Keratinocyte (primary cell): ENCODE measurements at regions not wholly inside any gene's neighbourhood (a gene's known extent, or its start where the extent isn't known, plus 50 kb on each side); places are given as distances from the start of the nearest gene placed in this dataset.

Experiments
- EZH2 ChIP-seq: IDR thresholded peaks from one replicate; pipeline ENCODE4 v1.6.1; 2012; ENCODE audit warnings: inconsistent platforms, mild to moderate bottlenecking, low read length, moderate library complexity
- TF ChIP-seq, protein P1 (sequence below), 3 experiments: IDR thresholded peaks in 1 of 3; conservative IDR thresholded peaks in 1 of 3; optimal IDR thresholded peaks in 1 of 3; 2 replicates in 2 of 3; 3 replicates in 1 of 3; pipeline versions ENCODE3 to v1.5.1; 2011; ENCODE audit warnings: low read length in 3 of 3, mild to moderate bottlenecking in 3 of 3, moderate library complexity in 2 of 3, control low read depth in 1 of 3, inconsistent platforms in 1 of 3; ENCODE audit not compliant: insufficient read depth in 2 of 3; ENCODE audit errors: extremely low read depth in 1 of 3

DNA sequence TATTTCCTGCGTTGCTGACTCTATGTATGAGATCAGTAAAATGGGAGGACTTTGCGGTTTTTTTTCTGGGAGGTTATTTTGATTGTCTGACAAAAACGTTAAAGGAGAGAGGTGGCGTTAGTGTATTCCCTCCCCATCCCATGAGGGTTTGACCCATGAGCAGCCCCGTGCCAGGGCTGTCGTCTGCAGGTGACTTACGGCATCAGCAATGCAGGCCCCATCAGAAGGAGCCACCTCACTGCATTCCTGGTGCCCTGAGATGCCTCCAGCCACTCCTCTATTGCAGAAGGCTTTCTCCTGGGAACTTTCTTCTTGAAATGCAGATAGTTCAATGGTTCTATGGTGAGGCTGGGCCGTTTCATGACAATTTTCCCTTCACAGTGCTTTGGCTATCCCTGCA is 149.3 kb downstream of the TTLL2 start:
- TF ChIP-seq, protein P1, sequence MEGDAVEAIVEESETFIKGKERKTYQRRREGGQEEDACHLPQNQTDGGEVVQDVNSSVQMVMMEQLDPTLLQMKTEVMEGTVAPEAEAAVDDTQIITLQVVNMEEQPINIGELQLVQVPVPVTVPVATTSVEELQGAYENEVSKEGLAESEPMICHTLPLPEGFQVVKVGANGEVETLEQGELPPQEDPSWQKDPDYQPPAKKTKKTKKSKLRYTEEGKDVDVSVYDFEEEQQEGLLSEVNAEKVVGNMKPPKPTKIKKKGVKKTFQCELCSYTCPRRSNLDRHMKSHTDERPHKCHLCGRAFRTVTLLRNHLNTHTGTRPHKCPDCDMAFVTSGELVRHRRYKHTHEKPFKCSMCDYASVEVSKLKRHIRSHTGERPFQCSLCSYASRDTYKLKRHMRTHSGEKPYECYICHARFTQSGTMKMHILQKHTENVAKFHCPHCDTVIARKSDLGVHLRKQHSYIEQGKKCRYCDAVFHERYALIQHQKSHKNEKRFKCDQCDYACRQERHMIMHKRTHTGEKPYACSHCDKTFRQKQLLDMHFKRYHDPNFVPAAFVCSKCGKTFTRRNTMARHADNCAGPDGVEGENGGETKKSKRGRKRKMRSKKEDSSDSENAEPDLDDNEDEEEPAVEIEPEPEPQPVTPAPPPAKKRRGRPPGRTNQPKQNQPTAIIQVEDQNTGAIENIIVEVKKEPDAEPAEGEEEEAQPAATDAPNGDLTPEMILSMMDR (optimal IDR thresholded peaks at IDR 0.05 in 1 of 3, IDR thresholded peaks at IDR 0.05 in 1 of 3, conservative IDR thresholded peaks at IDR 0.05 in 1 of 3; ENCODE audit: extremely low read depth in 1 of 3, insufficient read depth in 2 of 3, low read length in 3 of 3), result no peak
- TF ChIP-seq EZH2, result no peak
